Memory B cell (primary cell): ENCODE measurements at regions not wholly inside any gene's neighbourhood (a gene's known extent, or its start where the extent isn't known, plus 50 kb on each side); places are given as distances from the start of the nearest gene placed in this dataset.

Experiments used
- ATAC-seq: fragments of 150-1000 bp; cut with Tn5 transposase; 2 replicates; pipeline ENCODE4 v1.10.0; 2021; ENCODE audit warnings: low read depth, mild to moderate bottlenecking, moderate library complexity
- DNase-seq, 2 donors: peaks; one replicate each; pipeline ENCODE4 v3.0.0; 2022; ENCODE audit warnings: low spot score in 2 of 2
- H3K27ac Mint-ChIP-seq: one replicate; pipeline ENCODE4 v1.8.0; 2022; ENCODE audit warnings: mild to moderate bottlenecking, moderate library complexity, mixed read lengths
- H3K27me3 Mint-ChIP-seq: one replicate; pipeline ENCODE4 v1.8.0; 2022; ENCODE audit warnings: mixed read lengths
- H3K36me3 Mint-ChIP-seq: one replicate; pipeline ENCODE4 v1.8.0; 2022; ENCODE audit warnings: mild to moderate bottlenecking, mixed read lengths
- H3K4me1 Mint-ChIP-seq: one replicate; pipeline ENCODE4 v1.8.0; 2022; ENCODE audit warnings: mixed read lengths
- H3K4me3 Mint-ChIP-seq: one replicate; pipeline ENCODE4 v1.8.0; 2022; ENCODE audit warnings: mild to moderate bottlenecking, moderate library complexity, mixed read lengths
- H3K9me3 Mint-ChIP-seq: one replicate; pipeline ENCODE4 v1.8.0; 2022; ENCODE audit warnings: mixed read lengths

GRCh38 chr4:35559559-35560365, 684.6 kb downstream of the ARAP2 start:
- Mint-ChIP-seq H3K27ac (no peak overlapping the region), H3K4me3 (no peak overlapping the region), H3K9me3 (peaks cover 3% of the 10 kb centered on the region), H3K36me3 (no peaks in the 10 kb centered on the region), H3K27me3 (no peaks in the 10 kb centered on the region), H3K4me1 (no peaks in the 10 kb centered on the region)
- DNase-seq (no peak), ATAC-seq (no peak)

GRCh38 chr4:35562861-35563260, 681.5 kb downstream of the ARAP2 start:
- H3K4me3 Mint-ChIP-seq = no peak overlapping the region
- DNase-seq = no peak
- no peak for ATAC-seq
- no peaks in the 10 kb centered on the region for H3K36me3 Mint-ChIP-seq
- H3K4me1 Mint-ChIP-seq = no peaks in the 10 kb centered on the region
- no peak overlapping the region for H3K27ac Mint-ChIP-seq
- peaks cover 3% of the 10 kb centered on the region for H3K9me3 Mint-ChIP-seq
- H3K27me3 Mint-ChIP-seq = no peaks in the 10 kb centered on the region

GRCh38 chr4:35565640-35566039, 678.7 kb downstream of the ARAP2 start:
- Mint-ChIP-seq H3K4me3 (no peak overlapping the region), H3K4me1 (no peaks in the 10 kb centered on the region), H3K27me3 (no peaks in the 10 kb centered on the region), H3K9me3 (no peaks in the 10 kb centered on the region), H3K36me3 (no peaks in the 10 kb centered on the region), H3K27ac (no peak overlapping the region)
- ATAC-seq (no peak), DNase-seq (no peak)

GRCh38 chr4:35591035-35591434, 653.3 kb downstream of the ARAP2 start:
- Mint-ChIP-seq H3K27ac (no peak overlapping the region), H3K4me1 (no peaks in the 10 kb centered on the region), H3K36me3 (no peaks in the 10 kb centered on the region), H3K4me3 (no peak overlapping the region), H3K9me3 (no peaks in the 10 kb centered on the region), H3K27me3 (no peaks in the 10 kb centered on the region)
- DNase-seq (no peak), ATAC-seq (no peak)

- Mint-ChIP-seq H3K4me1 (no peaks in the 10 kb centered on the region), H3K36me3 (no peaks in the 10 kb centered on the region), H3K27me3 (no peaks in the 10 kb centered on the region), H3K9me3 (no peaks in the 10 kb centered on the region), H3K4me3 (no peak overlapping the region), H3K27ac (no peak overlapping the region)
- ATAC-seq = no peak
- DNase-seq = no peak
Measured at GRCh38 chr4:35604252-35604651, 640.1 kb downstream of the ARAP2 start.

- no peak overlapping the region for H3K4me3 Mint-ChIP-seq
- DNase-seq (no peak), ATAC-seq (no peak)
- no peak overlapping the region for H3K27ac Mint-ChIP-seq
- no peaks in the 10 kb centered on the region for H3K36me3 Mint-ChIP-seq
- H3K9me3 Mint-ChIP-seq = no peaks in the 10 kb centered on the region
- no peaks in the 10 kb centered on the region for H3K4me1 Mint-ChIP-seq
- H3K27me3 Mint-ChIP-seq = no peaks in the 10 kb centered on the region
Measured at GRCh38 chr4:35604724-35605123, 639.6 kb downstream of the ARAP2 start.

GRCh38 chr4:35608205-35608604, 636.1 kb downstream of the ARAP2 start:
- H3K27ac Mint-ChIP-seq = no peak overlapping the region
- no peaks in the 10 kb centered on the region for H3K4me1 Mint-ChIP-seq
- no peak for ATAC-seq
- H3K27me3 Mint-ChIP-seq = no peaks in the 10 kb centered on the region
- H3K4me3 Mint-ChIP-seq = no peak overlapping the region
- H3K36me3 Mint-ChIP-seq = no peaks in the 10 kb centered on the region
- H3K9me3 Mint-ChIP-seq = peaks cover 2% of the 10 kb centered on the region
- no peak for DNase-seq

GRCh38 chr4:35614120-35614519, 630.2 kb downstream of the ARAP2 start:
- peaks cover 2% of the 10 kb centered on the region for H3K9me3 Mint-ChIP-seq
- H3K4me3 Mint-ChIP-seq = no peak overlapping the region
- DNase-seq = no peak
- no peaks in the 10 kb centered on the region for H3K4me1 Mint-ChIP-seq
- H3K27ac Mint-ChIP-seq = no peak overlapping the region
- no peaks in the 10 kb centered on the region for H3K27me3 Mint-ChIP-seq
- no peaks in the 10 kb centered on the region for H3K36me3 Mint-ChIP-seq
- no peak for ATAC-seq

- Mint-ChIP-seq H3K36me3 (no peaks in the 10 kb centered on the region), H3K4me1 (no peaks in the 10 kb centered on the region), H3K9me3 (peaks cover 11% of the 10 kb centered on the region), H3K27ac (no peak overlapping the region), H3K27me3 (no peaks in the 10 kb centered on the region), H3K4me3 (no peak overlapping the region)
- DNase-seq (no peak), ATAC-seq (no peak)
Measured at GRCh38 chr4:35639929-35640328, 604.4 kb downstream of the ARAP2 start.

- Mint-ChIP-seq H3K4me1 (no peaks in the 10 kb centered on the region), H3K9me3 (peaks cover 2% of the 10 kb centered on the region), H3K27me3 (no peaks in the 10 kb centered on the region), H3K36me3 (no peaks in the 10 kb centered on the region), H3K4me3 (no peak overlapping the region), H3K27ac (no peak overlapping the region)
- no peak for ATAC-seq
- DNase-seq = no peak
Measured at GRCh38 chr4:35643661-35644060, 600.7 kb downstream of the ARAP2 start.

- Mint-ChIP-seq H3K36me3 (no peaks in the 10 kb centered on the region), H3K4me3 (no peak overlapping the region), H3K27me3 (no peaks in the 10 kb centered on the region), H3K9me3 (peaks cover 2% of the 10 kb centered on the region), H3K4me1 (no peaks in the 10 kb centered on the region), H3K27ac (no peak overlapping the region)
- no peak for ATAC-seq
- DNase-seq = no peak
Measured at GRCh38 chr4:35644591-35644990, 599.7 kb downstream of the ARAP2 start.

GRCh38 chr4:35649011-35649410, 595.3 kb downstream of the ARAP2 start:
- no peaks in the 10 kb centered on the region for H3K4me1 Mint-ChIP-seq
- H3K27ac Mint-ChIP-seq = no peak overlapping the region
- no peak overlapping the region for H3K4me3 Mint-ChIP-seq
- H3K36me3 Mint-ChIP-seq = no peaks in the 10 kb centered on the region
- H3K27me3 Mint-ChIP-seq = no peaks in the 10 kb centered on the region
- no peaks in the 10 kb centered on the region for H3K9me3 Mint-ChIP-seq
- DNase-seq = no peak
- no peak for ATAC-seq

- no peaks in the 10 kb centered on the region for H3K4me1 Mint-ChIP-seq
- DNase-seq (no peak), ATAC-seq (no peak)
- H3K27me3 Mint-ChIP-seq = no peaks in the 10 kb centered on the region
- no peak overlapping the region for H3K27ac Mint-ChIP-seq
- H3K9me3 Mint-ChIP-seq = no peaks in the 10 kb centered on the region
- H3K36me3 Mint-ChIP-seq = no peaks in the 10 kb centered on the region
- no peak overlapping the region for H3K4me3 Mint-ChIP-seq
Measured at GRCh38 chr4:35649778-35650177, 594.5 kb downstream of the ARAP2 start.

- Mint-ChIP-seq H3K27me3 (no peaks in the 10 kb centered on the region), H3K4me3 (no peak overlapping the region), H3K27ac (no peak overlapping the region), H3K4me1 (no peaks in the 10 kb centered on the region), H3K36me3 (no peaks in the 10 kb centered on the region), H3K9me3 (no peaks in the 10 kb centered on the region)
- DNase-seq (no peak), ATAC-seq (no peak)
Measured at GRCh38 chr4:35652197-35652596, 592.1 kb downstream of the ARAP2 start.

GRCh38 chr4:35653451-35653850, 590.9 kb downstream of the ARAP2 start:
- Mint-ChIP-seq H3K27me3 (no peaks in the 10 kb centered on the region), H3K4me3 (no peak overlapping the region), H3K9me3 (no peaks in the 10 kb centered on the region), H3K36me3 (no peaks in the 10 kb centered on the region), H3K4me1 (no peaks in the 10 kb centered on the region), H3K27ac (no peak overlapping the region)
- ATAC-seq (no peak), DNase-seq (no peak)
